Hematopoietic multipotent progenitor cell treated with erythropoietin and hydrocortisone succinate and interleukin-3 and kit ligand, for 4 days (in vitro differentiated cells): ENCODE measurements at regions not wholly inside any gene's neighbourhood (a gene's known extent, or its start where the extent isn't known, plus 50 kb on each side); places are given as distances from the start of the nearest gene placed in this dataset.

Experiments
- DNase-seq: peaks from one replicate; pipeline ENCODE4 v3.0.0-alpha.2; 2015

DNA sequence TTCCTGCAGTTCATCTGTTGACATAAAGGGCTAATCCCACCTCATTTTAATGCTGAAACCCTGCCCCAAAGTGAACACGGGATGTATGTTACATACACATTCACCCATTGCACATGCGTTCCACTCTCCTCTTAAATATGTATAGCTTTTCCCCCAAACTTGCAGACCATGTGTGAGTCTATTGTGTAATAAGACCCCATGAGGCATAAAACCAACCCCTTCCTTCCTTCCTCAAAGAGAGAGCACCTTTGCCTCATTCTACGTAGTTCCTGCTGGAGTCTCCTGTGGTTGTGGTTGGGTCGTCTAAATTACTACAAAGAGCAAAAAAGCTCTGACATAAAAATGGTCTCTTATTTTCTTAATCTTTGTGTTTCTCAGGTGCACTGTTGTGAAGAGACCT, 345.7 kb upstream of the KLF6 start:
- DNase-seq: peak; percentile 69

DNA sequence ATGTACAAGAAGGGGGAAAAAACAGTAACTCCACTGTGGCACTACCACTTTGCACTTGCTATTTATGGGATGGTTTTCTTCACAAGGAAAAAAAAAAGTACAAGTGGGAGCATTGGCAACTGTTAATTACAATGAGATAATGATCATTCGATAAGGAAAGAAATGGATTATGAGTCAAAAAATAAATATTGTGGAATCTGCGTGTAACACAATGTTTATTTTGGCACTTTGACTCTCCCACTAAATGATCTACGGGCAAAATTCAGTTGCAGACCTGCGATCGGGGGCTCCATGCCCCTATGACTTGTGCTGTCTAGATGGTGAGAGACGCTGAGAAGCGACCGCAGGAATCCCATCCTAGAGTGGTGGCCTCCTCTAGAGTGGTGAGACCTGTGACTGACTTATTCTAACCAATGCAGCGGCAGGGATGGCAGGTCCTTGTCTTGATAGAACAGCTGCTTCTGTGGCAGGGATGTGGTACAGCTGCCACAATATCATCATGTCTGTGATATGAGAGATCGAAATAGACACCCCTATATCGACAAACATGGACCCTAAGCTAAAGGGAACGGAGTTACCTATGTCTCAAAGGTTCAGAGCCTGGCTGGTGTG, 345.0 kb upstream of the KLF6 start:
- DNase-seq: no peak

DNA sequence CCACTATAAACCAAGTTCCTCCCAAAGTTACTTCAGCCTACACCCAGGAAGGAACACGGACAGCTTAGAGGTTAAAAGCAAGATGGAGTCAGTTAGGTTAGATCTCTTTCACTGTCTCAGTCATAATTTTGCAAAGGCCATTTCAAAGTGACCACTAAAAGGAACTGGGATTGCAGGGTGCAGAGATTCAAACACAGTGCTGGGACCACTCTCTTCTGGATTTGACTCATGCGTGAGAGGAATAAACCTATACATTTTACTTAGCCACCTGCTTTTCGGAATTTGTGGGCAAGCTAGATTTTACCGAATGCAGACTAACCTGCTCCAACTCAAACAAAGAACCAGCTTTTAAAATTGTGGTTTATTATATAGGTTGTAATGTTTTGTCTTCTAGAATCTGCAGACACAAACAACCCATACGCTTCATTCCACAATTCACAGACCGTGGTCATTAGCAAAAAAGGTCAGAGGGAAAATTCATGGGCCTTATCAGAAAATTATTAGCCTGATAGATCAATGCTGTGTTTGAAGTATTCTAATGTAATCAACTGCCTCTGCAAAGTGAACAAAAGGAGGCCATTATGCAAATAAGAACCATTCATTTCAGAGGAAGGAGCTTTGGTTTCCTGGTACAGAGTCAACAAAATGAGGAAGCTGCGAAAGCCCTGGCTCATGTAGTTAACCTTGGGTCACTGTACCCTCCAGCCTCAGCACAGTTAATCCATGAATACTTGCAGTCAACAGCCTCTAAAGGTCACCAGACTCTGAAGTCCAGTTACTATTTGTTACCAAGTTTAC, 342.7 kb upstream of the KLF6 start:
- DNase-seq: peak; percentile 76

DNA sequence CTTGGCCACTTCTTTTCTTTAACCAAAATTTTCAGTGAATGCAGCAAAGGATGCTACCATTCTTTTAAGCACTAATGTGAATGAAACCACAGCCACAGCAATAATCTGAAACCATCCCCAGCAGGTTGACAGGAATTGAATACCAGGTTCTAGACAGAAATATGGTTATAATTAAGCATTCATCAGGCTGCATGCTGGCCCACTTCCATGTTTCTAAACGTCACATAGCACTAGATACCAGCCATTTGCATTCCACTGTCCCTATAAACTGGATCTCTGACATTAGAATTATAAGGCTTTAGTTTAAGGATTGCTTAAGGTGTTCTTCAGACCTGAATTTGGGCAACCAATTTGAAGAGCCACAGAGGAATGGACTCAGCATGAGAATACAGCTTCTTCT, 340.8 kb upstream of the KLF6 start:
- DNase-seq: no peak

DNA sequence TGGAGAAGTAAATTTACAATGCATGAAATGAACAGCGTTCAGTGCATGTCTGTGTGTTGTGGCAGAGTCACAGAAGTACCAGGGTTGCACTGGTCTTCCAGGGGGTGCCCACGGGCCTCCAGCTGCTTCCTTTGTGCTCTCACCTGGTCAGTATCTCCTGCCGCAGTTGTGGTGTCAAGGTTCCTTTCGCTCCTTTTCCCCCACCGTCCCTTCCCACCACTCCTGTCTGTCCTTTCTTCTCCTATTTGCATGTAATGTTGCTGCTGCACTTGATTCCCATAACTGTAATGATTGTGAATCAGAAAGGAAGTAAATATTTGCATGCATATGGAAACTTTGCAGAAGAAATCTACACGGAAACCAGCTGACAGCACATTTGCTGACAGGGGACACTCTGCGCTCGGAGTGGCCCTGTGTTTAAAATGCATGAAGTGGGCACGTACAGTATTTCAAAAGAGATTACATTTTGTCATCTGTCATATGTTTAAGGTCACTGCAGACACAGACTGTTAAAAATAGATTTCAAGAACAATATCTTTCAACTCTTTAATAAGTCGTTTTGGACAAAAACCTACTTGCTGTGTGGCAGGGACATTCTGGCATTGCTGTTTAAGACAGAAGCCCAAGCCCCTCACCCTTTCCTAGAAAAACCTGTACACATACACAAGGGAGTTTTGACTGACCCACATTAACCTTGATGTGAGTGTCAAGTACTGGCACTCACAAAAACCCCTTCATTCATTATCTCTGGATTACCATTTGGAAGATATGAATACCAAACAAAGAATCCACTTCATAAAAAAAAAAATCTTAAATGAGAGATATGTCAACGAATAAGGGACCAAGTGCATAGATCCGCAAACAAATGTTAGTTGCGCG, 336.7 kb upstream of the KLF6 start:
- DNase-seq: no peak

DNA sequence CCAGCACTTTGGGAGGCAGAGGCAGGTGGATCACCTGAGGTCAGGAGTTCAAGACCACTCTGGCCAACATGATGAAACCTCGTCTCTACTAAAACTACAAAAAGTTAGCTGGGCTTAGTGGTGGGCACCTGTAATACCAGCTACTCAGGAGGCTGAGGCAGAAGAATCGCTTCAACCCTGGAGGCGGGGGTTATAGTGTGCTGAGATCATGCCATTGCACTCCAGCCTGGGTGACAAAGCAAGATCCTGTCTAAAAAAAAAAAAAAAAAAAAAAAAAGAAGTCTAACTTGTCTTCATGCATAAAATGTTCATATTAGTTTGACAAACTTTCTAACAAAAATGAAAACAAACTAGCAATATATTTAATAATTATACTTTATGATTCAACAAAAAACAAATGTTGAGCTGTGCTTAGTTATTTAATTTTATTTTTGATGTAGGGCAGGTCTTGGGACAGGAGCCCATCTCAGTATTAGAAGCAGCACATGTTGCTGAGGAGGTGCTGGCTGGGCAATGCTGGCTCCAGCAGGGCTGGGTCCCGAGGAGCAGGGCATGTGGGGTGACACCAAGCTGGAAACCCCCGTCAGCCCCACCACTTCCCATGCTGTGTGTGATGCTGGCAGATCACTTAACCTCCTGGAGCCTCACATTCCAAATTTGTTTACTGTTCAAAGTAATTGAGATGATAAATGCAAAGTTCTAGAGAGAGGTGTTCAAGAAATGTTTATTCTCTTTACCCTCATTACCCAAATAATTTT, 335.3 kb upstream of the KLF6 start:
- DNase-seq: no peak

DNA sequence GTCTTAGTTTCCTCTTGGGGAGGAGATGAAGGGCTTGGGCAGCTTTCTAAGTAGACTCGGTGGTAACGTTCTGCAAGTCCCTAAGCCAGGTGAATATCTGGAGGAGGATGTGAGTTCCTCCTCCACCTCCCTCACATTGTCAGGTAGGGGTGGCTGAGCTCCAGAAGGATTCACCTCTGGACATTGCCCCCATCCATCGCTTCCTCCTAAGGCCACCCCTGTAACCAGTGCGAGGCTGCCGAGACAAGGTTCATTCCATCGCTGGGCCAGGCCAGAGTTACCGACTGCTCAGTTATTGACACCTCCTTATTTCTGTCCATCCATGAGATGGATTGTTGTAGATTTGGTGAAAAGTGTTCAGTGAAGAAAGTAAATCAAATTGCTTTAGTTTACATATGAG, 334.1 kb upstream of the KLF6 start:
- no peak for DNase-seq

DNA sequence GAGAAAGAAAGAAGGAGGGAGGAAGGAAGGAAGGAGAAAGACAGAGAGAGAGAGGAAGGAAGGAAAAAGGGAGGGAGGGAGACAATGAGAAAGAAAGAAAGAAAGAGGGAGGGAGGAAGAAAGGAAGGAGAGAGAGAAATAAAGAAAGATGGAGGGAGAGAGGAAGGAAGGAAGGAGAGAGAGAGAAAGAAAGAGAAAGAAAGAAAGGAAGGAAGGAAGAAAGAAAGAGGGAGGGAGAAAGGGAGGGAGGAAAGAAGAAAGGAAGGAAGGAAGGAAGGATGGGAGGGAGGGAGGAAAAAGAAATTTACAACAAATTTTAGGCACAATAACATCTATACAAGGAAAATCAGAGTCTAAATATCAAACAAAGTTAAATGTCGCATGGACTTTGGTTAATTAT, 332.6 kb upstream of the KLF6 start:
- no peak for DNase-seq

DNA sequence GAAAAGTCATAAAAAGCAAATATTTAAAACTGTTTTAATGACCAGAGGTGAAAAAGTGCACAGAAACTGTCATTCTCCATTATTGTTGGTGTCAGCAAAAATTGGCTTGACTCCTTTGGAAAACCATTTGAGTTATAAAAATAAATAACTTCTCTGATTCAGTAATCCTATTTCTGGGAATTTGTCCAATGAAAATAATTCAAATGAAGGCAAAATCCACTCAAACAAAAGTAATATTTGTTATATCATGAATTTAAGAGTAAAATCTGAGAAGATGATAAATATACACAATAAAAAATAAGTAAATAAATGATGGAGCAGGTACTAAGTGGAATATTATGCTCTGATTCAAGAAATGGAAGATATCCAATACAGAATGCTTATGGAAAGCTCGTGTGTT, 326.6 kb upstream of the KLF6 start:
- DNase-seq: no peak

DNA sequence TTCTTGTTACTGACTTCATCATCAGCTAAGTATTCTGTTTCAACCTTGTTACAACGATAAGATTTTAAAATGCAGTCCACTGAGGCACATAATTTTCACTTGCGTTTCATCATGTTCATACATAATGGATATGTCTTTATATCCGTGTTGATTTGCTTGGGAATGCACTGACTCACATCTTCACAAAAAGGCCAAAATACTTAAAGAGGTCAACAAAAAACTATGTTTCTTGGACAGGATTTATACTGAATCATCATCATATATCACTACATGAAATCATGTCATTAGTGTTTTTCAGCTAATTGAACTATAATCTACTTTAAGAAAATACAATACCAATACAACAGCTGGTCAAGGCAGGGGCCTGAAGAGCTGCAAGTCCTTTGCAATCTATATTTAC, 324.5 kb upstream of the KLF6 start:
- DNase-seq: no peak

DNA sequence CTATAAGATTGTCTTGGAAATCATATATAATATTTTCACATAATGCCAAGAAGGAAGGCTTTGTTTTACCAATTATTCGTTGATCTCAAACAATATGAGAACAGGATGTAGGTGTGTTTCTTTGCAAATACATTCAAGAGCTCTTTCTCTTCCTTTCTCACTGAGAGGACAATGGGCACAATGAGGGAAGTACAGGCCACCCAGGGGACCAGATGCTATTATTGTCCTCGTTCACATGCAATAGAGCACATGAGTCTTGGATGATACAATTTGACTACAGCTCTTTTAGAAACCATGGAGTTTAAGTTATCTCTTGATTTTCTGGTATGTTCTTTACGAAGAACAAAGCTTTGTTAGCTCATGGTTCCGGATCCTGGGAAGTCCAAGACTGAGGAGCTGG, 323.7 kb upstream of the KLF6 start:
- DNase-seq: no peak

DNA sequence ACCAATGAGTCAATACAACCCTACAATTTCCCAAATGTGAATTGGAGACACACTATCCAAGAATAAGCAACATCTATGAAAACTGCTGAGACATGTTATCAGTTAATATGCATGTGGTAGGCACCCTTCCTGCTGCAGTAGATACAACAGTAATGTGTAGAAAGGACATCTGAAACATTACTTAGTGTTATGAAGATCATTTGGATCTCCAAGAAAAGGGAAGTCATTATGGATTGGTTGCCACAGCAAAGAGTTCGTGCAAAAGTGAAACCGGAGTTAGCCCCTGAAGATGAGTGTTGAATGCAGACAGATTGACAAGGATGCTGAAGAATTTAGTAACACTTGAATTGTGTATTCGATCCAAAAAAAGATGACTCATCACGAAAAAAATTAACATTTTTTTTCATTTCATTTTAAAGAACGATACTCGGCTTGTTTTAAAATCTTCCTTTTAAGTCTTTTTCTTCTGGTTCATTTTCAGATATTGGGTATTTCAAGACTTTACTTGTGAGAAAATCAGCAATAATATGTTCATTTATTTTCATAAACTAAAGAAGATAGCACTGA, 322.4 kb upstream of the KLF6 start:
- peak; percentile 56 for DNase-seq

DNA sequence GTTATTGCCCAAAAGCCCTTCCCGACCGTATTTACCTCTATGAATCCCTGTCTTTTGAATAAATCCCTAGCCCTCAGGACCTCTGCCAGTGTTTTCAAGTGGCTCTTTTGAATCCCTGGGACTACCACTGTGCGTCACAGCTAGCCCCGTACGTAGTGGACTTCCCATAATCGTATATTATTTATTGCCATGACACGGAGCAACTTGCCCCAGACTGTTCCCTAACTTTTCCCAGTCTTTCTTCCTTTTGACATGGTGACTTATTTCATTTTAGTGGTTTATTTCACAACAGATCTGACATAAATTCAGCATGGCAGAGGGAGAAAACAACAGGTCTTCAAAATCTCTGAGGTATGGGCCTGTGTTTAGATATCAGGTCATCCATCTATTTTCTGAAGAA, 318.6 kb upstream of the KLF6 start:
- no peak for DNase-seq

DNA sequence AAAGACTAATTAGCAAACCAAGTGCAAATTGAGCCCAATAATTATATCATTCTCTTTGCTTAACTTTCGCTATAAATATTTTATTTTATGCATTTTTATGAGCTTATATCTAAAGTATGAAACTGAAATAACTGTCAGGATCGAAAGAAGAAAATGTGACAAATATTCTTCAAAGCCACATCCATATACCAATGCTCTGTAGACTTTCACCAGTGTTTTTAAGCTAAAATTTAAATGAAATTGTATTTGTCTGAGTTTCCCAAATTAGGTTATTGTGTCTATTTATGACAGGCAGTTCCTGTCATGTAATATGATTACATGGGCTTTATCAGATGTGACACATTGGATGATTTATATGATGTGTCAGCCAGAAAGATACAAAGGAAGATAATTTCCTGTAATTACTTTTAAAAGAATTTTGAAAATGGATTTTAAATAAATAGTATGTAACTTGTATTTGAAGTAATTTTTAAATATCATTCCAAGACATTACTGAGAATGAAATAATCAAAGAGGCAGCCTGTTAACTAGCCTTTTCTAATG, 317.9 kb upstream of the KLF6 start:
- peak; percentile 8 for DNase-seq

DNA sequence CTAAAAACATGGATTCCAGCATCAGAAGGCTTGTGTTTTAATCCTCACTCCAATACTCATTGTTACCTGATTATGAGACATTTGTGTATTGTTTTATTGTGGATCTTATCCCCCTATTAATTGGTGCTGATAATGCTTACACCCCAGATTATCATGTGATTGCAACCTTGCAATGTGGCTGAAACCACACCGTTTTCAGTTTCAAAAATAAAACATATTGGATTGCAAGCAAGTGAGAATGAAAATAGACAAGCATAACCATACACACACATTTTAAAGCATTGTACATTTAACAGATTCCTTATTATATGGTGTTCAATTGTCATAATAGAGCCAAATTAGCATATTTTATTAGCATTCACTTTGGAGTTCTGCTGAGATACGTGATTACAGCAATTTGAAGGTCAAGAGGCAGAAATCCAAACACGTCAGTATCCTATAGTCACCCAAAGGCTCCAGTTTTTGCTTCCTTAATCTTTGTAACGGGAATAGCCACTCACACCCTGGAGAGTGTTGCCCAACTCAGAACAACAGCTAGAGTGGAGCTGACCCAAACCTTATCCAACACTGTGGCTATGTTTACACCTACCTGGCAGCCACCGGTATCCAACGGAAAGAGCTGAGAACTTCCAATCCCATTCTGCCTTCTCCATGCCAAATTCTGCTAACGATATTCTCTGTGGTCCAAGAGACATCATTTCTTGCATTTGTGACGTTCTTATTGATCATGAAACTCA, 317.1 kb upstream of the KLF6 start:
- DNase-seq: no peak

DNA sequence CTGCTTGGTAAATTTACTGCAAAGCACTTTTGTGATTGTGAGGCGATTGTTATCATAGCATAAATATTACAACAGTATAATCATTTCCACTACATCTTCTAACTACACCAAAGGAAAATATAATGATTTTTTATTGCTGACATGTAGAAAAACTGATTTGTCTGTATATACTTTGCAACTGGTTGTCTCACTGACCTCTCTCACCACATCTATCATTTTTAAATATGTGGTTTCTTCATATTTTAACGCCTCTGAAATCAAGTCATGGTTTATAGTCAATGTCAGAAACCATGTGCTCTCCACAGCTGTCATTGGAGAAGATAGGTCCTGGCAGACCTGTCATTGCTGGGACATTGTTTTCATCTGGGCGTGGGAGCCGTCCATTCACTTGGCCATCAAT, 315.4 kb upstream of the KLF6 start:
- DNase-seq: no peak

DNA sequence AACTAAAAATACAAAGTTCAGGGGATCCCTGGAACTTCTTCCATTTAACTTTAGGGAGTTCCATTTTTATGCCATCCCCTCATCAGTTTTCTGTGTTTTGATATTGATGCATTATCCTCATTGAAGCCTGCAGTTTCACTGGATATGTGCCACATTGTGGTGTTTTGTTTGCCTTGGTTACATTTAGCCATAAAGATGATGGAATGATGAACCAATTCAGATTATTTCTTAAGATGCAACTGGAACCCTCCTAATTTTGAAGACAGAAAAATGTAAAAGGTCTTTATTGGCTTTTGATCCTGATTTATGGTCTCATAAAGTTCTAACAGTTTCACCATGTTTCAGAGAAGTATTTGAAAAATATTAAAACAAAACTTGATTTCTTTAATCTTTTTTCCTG, 314.2 kb upstream of the KLF6 start:
- no peak for DNase-seq

DNA sequence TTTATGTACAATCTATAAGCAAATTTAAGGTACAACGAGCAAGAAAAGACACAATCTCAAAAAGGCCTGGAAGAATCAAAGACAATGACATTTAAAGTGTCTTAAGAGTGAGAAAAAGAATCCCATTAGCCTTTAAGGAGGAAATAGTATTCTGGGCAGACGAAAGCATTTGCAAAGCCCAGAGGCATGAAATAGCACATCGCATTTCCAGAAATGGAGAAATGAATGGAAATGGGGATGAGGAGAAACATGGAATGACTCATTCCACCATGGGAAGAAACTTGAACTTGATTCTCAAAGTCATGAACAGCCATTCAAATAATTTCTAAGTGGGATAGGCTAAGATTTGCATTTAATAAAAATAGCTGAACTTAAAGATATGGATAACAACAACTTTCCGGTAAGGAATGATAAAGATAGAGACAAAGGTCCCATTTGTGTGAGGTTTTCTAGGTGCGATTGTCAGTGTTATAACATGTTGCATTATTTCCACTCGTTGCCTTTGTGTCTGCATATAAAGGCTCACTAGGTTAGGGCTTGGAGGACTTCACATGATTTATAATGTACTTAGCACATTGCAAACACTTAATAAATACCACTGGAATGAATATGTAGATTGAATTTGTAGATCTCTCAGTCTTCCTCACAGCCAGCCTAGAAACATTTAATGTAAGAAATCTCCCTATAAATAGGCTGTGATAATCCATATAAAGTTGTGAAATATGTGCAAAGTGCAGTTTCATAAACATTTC, 310.3 kb upstream of the KLF6 start:
- DNase-seq: no peak

DNA sequence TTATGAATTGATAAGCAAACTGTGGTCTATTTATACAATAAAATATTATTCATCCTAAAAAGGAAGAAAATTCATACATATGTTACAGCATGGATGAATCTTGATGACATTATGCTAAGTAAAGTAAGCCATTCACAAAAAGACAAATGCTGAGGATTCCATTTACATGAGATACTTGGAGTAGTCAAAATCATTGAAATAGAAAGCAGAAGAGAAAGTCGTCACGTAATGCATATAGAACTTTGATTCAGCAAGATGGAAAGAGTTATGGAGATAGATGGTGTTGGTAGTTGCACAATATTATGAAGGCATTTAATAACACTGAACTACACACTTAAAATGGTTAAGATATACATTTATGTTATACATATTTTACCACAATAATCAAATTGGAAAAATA, 309.7 kb upstream of the KLF6 start:
- DNase-seq: no peak

DNA sequence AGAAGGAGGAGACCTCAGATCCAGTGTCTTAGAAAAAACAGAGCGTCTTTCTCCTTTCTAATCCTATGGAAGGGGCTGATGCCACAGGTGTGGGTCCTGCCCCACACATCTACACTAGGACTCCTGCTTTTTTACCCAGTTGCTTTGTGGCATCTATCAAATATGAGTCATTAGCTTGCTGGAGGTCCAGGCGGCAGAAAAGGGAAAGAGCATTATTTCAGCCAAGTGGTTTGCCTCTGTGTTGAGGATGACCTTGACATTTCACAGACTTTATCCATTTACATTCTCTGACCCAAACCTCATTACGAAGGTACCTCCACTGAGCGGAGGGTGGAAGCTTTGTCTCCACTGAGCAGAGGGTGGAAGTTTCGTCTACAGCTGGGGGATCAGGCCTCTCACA, 308.4 kb upstream of the KLF6 start:
- no peak for DNase-seq
